22Rv1 (cell line): ENCODE measurements at regions not wholly inside any gene's neighbourhood (a gene's known extent, or its start where the extent isn't known, plus 50 kb on each side); places are given as distances from the start of the nearest gene placed in this dataset.

Experiments
- CTCF ChIP-seq: fragments of 450-650 bp; IDR thresholded peaks from 2 replicates; pipeline ENCODE4 v1.5.1; 2017; ENCODE audit warnings: mild to moderate bottlenecking
- ZFX ChIP-seq: fragments of 450-650 bp; IDR thresholded peaks from 2 replicates; pipeline ENCODE4 v1.6.1; 2017; ENCODE audit warnings: antibody characterized with exemption, borderline replicate concordance

- TF ChIP-seq CTCF, result no peak
- no peak for TF ChIP-seq ZFX
Measured at GRCh38 chr16:17945080-17945601, 391.4 kb downstream of the NPIPA8 start.
